Cardiac muscle cell (in vitro differentiated cells and primary cell): ENCODE measurements at regions not wholly inside any gene's neighbourhood (a gene's known extent, or its start where the extent isn't known, plus 50 kb on each side); places are given as distances from the start of the nearest gene placed in this dataset.

Source experiments
- DNase-seq, 2 donors: peaks; one replicate each; pipeline versions ENCODE4 v3.0.0 to v3.0.0-alpha.2; 2010 to 2017; ENCODE audit warnings: low read depth in 1 of 2, low spot score in 1 of 2
- H3K27ac ChIP-seq: fragments of 200-600 bp; sonication (generic); 2 replicates; pipeline ENCODE4 v1.5.1; 2016
- H3K27me3 ChIP-seq: fragments of 200-600 bp; sonication (generic); 2 replicates; pipeline ENCODE4 v1.6.0; 2016; ENCODE audit warnings: control low read depth
- H3K36me3 ChIP-seq: fragments of 200-600 bp; sonication (generic); 2 replicates; pipeline ENCODE4 v1.5.1; 2016; ENCODE audit warnings: control low read depth
- H3K4me1 ChIP-seq: fragments of 200-600 bp; sonication (generic); 2 replicates; pipeline ENCODE4 v1.8.1; 2017; ENCODE audit warnings: low read depth, mild to moderate bottlenecking, mixed run types
- H3K4me3 ChIP-seq: fragments of 200-600 bp; sonication (generic); 2 replicates; pipeline ENCODE4 v1.5.1; 2016; ENCODE audit warnings: mild to moderate bottlenecking
- H3K9me3 ChIP-seq: fragments of 200-600 bp; sonication (generic); 2 replicates; pipeline ENCODE4 v1.5.1; 2017; ENCODE audit warnings: low read depth, mild to moderate bottlenecking, control low read depth
- CTCF ChIP-seq: IDR thresholded peaks from 2 replicates; pipeline ENCODE4 v1.5.1; 2012; ENCODE audit warnings: low read depth, mild to moderate bottlenecking, low read length

- no peaks in the 10 kb centered on the region for H3K4me1 ChIP-seq
- no peak for TF ChIP-seq CTCF
- H3K9me3 ChIP-seq: no peaks in the 10 kb centered on the region
- no peak overlapping the region for H3K27ac ChIP-seq
- no peak overlapping the region for H3K4me3 ChIP-seq
- no peaks in the 10 kb centered on the region for H3K27me3 ChIP-seq
- DNase-seq: no peak
- no peaks in the 10 kb centered on the region for H3K36me3 ChIP-seq
These were observed 1161.9 kb downstream of the UQCRFS1 start for GRCh38 chr19:28051047-28051446.

- H3K4me1 ChIP-seq: no peaks in the 10 kb centered on the region
- H3K4me3 ChIP-seq: no peak overlapping the region
- no peak for TF ChIP-seq CTCF
- no peaks in the 10 kb centered on the region for H3K36me3 ChIP-seq
- no peaks in the 10 kb centered on the region for H3K27me3 ChIP-seq
- no peak overlapping the region for H3K27ac ChIP-seq
- DNase-seq: no peak
- H3K9me3 ChIP-seq: no peaks in the 10 kb centered on the region
These were observed 1163.1 kb downstream of the UQCRFS1 start for GRCh38 chr19:28049875-28050274.

- Histone ChIP-seq H3K27me3 (no peaks in the 10 kb centered on the region), H3K4me1 (no peaks in the 10 kb centered on the region), H3K27ac (no peak overlapping the region), H3K4me3 (no peak overlapping the region), H3K9me3 (no peaks in the 10 kb centered on the region), H3K36me3 (no peaks in the 10 kb centered on the region)
- no peak for TF ChIP-seq CTCF
- no peak for DNase-seq
These were observed 1166.0 kb downstream of the UQCRFS1 start for GRCh38 chr19:28046932-28047331.

GRCh38 chr19:28045621-28046020, 1167.3 kb downstream of the UQCRFS1 start:
- no peak overlapping the region for H3K27ac ChIP-seq
- H3K4me3 ChIP-seq: no peak overlapping the region
- H3K9me3 ChIP-seq: no peaks in the 10 kb centered on the region
- no peaks in the 10 kb centered on the region for H3K4me1 ChIP-seq
- no peak for TF ChIP-seq CTCF
- no peak for DNase-seq
- H3K27me3 ChIP-seq: no peaks in the 10 kb centered on the region
- no peaks in the 10 kb centered on the region for H3K36me3 ChIP-seq

GRCh38 chr19:28044477-28044876, 1168.5 kb downstream of the UQCRFS1 start:
- TF ChIP-seq CTCF: no peak
- Histone ChIP-seq H3K4me1 (no peaks in the 10 kb centered on the region), H3K27ac (no peak overlapping the region), H3K9me3 (no peaks in the 10 kb centered on the region), H3K36me3 (no peaks in the 10 kb centered on the region), H3K4me3 (no peak overlapping the region), H3K27me3 (no peaks in the 10 kb centered on the region)
- no peak for DNase-seq

- H3K27me3 ChIP-seq: no peaks in the 10 kb centered on the region
- H3K27ac ChIP-seq: no peak overlapping the region
- no peaks in the 10 kb centered on the region for H3K36me3 ChIP-seq
- no peak overlapping the region for H3K4me3 ChIP-seq
- DNase-seq: no peak
- H3K9me3 ChIP-seq: no peaks in the 10 kb centered on the region
- no peaks in the 10 kb centered on the region for H3K4me1 ChIP-seq
- TF ChIP-seq CTCF: no peak
These were observed 1170.4 kb downstream of the UQCRFS1 start for GRCh38 chr19:28042516-28042915.
